ENCODE measurements at regions not wholly inside any gene's neighbourhood (a gene's known extent, or its start where the extent isn't known, plus 50 kb on each side); places are given as distances from the start of the nearest gene placed in this dataset.

DNA sequence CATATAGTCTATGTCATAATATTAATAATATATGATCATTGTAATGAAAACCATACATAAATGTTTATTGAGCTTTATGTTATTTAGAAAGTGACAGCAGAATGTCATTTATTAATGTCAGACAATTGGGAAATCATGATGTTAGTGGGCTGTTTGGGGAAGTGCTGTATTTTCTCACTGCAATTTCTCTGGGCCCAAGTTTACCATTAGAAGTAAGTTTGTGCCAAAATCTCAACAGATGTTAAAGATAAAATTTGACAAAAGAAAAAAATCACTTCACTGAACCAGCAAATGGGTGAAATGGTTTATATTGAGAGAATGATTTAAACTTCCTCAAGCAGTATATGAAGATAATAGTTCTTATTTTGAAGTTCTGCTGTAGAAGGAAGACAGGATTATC lies 433.2 kb upstream of the SMARCA2 start:
- TF ChIP-seq NFIC (IDR thresholded peaks at IDR 0.05; ENCODE audit: borderline replicate concordance) (no peak), POLR2AphosphoS5 (IDR thresholded peaks at IDR 0.05; ENCODE audit: low read depth, low read length) (no peak), SIN3A (IDR thresholded peaks at IDR 0.05; ENCODE audit: borderline replicate concordance, low read depth, low read length) (no peak), MXI1 (IDR thresholded peaks at IDR 0.05; ENCODE audit: low read depth, low read length) (no peak), ELF1 (IDR thresholded peaks at IDR 0.05) (no peak)
- TF ChIP-seq, protein P1, sequence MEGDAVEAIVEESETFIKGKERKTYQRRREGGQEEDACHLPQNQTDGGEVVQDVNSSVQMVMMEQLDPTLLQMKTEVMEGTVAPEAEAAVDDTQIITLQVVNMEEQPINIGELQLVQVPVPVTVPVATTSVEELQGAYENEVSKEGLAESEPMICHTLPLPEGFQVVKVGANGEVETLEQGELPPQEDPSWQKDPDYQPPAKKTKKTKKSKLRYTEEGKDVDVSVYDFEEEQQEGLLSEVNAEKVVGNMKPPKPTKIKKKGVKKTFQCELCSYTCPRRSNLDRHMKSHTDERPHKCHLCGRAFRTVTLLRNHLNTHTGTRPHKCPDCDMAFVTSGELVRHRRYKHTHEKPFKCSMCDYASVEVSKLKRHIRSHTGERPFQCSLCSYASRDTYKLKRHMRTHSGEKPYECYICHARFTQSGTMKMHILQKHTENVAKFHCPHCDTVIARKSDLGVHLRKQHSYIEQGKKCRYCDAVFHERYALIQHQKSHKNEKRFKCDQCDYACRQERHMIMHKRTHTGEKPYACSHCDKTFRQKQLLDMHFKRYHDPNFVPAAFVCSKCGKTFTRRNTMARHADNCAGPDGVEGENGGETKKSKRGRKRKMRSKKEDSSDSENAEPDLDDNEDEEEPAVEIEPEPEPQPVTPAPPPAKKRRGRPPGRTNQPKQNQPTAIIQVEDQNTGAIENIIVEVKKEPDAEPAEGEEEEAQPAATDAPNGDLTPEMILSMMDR (IDR thresholded peaks at IDR 0.05), result no peak
- TF ChIP-seq, protein P2, sequence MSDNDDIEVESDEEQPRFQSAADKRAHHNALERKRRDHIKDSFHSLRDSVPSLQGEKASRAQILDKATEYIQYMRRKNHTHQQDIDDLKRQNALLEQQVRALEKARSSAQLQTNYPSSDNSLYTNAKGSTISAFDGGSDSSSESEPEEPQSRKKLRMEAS (IDR thresholded peaks at IDR 0.05; ENCODE audit: low read depth), result no peak
